Erythroblast (primary cell): ENCODE measurements at regions not wholly inside any gene's neighbourhood (a gene's known extent, or its start where the extent isn't known, plus 50 kb on each side); places are given as distances from the start of the nearest gene placed in this dataset.

Experiments
- GATA1 ChIP-seq: IDR thresholded peaks from 2 replicates; pipeline ENCODE4 v1.6.1; 2011; ENCODE audit warnings: low read depth, mild to moderate bottlenecking, control low read depth, low read length, moderate library complexity
- POLR2A ChIP-seq: IDR thresholded peaks from 2 replicates; pipeline ENCODE4 v1.6.1; 2011; ENCODE audit warnings: mild to moderate bottlenecking, low read length

- TF ChIP-seq POLR2A (no peak), GATA1 (no peak)
These were observed 173.9 kb downstream of the RWDD3 start for GRCh38 chr1:95407886-95408291.
